Parathyroid adenoma (tissue), 2 donors: ENCODE measurements at regions not wholly inside any gene's neighbourhood (a gene's known extent, or its start where the extent isn't known, plus 50 kb on each side); places are given as distances from the start of the nearest gene placed in this dataset.

ENCODE experiments used
- H2AFZ ChIP-seq: fragments of 300-600 bp; sonication (generic); one replicate; pipeline ENCODE4 v1.7.0; 2017; ENCODE audit warnings: antibody characterized with exemption, mild to moderate bottlenecking
- H3K27ac ChIP-seq: fragments of 300-600 bp; sonication (generic); one replicate; pipeline ENCODE4 v1.7.0; 2017
- H3K27me3 ChIP-seq: fragments of 300-600 bp; sonication (generic); one replicate; pipeline ENCODE4 v1.7.0; 2017; ENCODE audit warnings: low read length; ENCODE audit not compliant: control insufficient read depth, insufficient read depth
- H3K36me3 ChIP-seq: fragments of 300-600 bp; sonication (generic); one replicate; pipeline ENCODE4 v1.7.0; 2017; ENCODE audit warnings: low read length; ENCODE audit not compliant: control insufficient read depth, insufficient read depth
- H3K4me1 ChIP-seq: fragments of 300-600 bp; sonication (generic); one replicate; pipeline ENCODE4 v1.7.0; 2017; ENCODE audit warnings: control low read depth
- H3K4me2 ChIP-seq: fragments of 300-600 bp; sonication (generic); one replicate; pipeline ENCODE4 v1.7.0; 2017; ENCODE audit warnings: low read length
- H3K4me3 ChIP-seq: fragments of 300-600 bp; sonication (generic); one replicate; pipeline ENCODE4 v1.7.0; 2017; ENCODE audit warnings: low read depth, low read length
- H3K79me2 ChIP-seq: fragments of 300-600 bp; sonication (generic); one replicate; pipeline ENCODE4 v1.7.0; 2017; ENCODE audit warnings: control low read depth
- H3K9ac ChIP-seq: fragments of 300-600 bp; sonication (generic); one replicate; pipeline ENCODE4 v1.7.0; 2017; ENCODE audit warnings: mild to moderate bottlenecking
- H3K9me3 ChIP-seq: fragments of 300-600 bp; sonication (generic); one replicate; pipeline ENCODE4 v1.7.0; 2017; ENCODE audit warnings: low read length; ENCODE audit not compliant: control insufficient read depth
- CTCF ChIP-seq: fragments of 300-600 bp; sonication (generic); IDR thresholded peaks from one replicate; pipeline ENCODE4 v1.7.0; 2017; ENCODE audit warnings: antibody characterized with exemption, mild to moderate bottlenecking
- donor health status: primary hyperparathyroidism.

DNA sequence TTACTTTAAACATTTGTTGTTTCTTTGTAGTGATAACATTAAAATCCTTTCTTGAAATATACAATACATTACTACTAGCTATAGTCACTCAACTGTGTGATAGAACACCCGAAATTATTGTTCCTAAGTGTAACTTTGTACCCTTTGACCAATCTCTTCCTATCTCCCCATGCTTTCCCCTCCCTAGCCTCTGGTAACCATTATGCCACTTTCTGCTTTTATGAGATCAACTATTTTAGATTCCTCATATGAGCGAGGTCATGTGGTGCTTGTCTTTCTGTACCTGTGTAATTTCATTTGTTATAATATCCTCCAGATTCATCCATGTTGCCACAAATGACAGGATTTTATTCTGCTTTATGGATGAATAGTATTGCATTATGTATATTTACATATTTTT, 629.0 kb downstream of the USP25 start:
- Histone ChIP-seq H3K36me3 (no peaks in the 10 kb centered on the region), H3K27ac (no peak overlapping the region), H3K9me3 (no peaks in the 10 kb centered on the region), H3K9ac (no peak overlapping the region), H3K79me2 (no peaks in the 10 kb centered on the region), H3K4me3 (no peak overlapping the region), H3K4me1 (no peaks in the 10 kb centered on the region), H3K4me2 (no peak overlapping the region), H2AFZ (no peak overlapping the region), H3K27me3 (no peaks in the 10 kb centered on the region)
- TF ChIP-seq CTCF = no peak

DNA sequence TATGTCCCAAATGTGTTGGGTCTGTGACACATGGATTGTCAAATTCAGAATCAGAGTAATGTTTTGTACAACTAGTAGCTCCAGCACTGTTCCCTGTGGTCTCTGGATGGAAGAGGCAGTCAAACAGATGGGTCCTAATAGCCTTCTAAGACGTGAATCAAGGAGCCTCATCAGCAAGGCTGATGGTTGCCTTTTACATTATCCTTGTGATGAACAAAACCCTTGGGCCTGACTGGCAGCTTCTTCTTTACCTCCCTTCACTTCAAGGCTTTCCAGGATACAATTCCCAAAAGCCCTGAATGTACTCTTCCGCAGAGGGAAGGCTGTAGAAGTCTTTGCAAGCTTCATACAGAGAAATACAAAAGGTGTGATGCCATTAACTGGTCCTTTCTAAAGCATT, 633.3 kb downstream of the USP25 start:
- H3K9me3 ChIP-seq = no peaks in the 10 kb centered on the region
- no peaks in the 10 kb centered on the region for H3K36me3 ChIP-seq
- TF ChIP-seq CTCF = no peak
- H3K27me3 ChIP-seq = no peaks in the 10 kb centered on the region
- H3K27ac ChIP-seq = no peak overlapping the region
- H2AFZ ChIP-seq = no peak overlapping the region
- no peaks in the 10 kb centered on the region for H3K79me2 ChIP-seq
- no peaks in the 10 kb centered on the region for H3K4me1 ChIP-seq
- H3K4me2 ChIP-seq = no peak overlapping the region
- no peak overlapping the region for H3K9ac ChIP-seq
- no peak overlapping the region for H3K4me3 ChIP-seq

DNA sequence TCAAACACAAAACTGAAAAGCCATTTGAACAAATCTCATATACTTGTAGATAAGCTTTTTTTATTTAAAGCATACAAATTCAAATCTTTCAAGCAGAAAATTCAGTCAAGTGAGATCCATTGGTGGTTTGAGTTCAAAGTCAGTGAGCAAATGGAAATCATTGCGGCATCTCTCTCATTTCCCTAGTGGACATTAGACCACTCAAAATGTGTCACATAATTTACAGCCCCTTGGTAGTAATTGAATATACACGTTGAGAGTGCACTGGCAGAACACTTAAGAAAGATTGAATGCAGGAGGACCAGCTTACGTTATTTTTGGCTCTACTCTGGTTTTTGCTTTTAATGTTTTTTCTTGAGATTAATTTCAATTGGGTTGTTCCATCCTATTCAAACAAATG, 633.7 kb downstream of the USP25 start:
- Histone ChIP-seq H3K27me3 (no peaks in the 10 kb centered on the region), H3K4me2 (no peak overlapping the region), H3K27ac (no peak overlapping the region), H3K4me1 (no peaks in the 10 kb centered on the region), H3K79me2 (no peaks in the 10 kb centered on the region), H3K9me3 (no peaks in the 10 kb centered on the region), H2AFZ (no peak overlapping the region), H3K36me3 (no peaks in the 10 kb centered on the region), H3K4me3 (no peak overlapping the region), H3K9ac (no peak overlapping the region)
- no peak for TF ChIP-seq CTCF

GRCh38 chr21:16366207-16366606, 636.4 kb downstream of the USP25 start:
- Histone ChIP-seq H3K4me3 (no peak overlapping the region), H3K4me2 (no peak overlapping the region), H3K9me3 (no peaks in the 10 kb centered on the region), H3K9ac (no peak overlapping the region), H3K79me2 (no peaks in the 10 kb centered on the region), H2AFZ (no peak overlapping the region), H3K27ac (no peak overlapping the region), H3K27me3 (no peaks in the 10 kb centered on the region), H3K4me1 (no peaks in the 10 kb centered on the region), H3K36me3 (no peaks in the 10 kb centered on the region)
- no peak for TF ChIP-seq CTCF

GRCh38 chr21:16367079-16367478, 637.3 kb downstream of the USP25 start:
- no peak for TF ChIP-seq CTCF
- Histone ChIP-seq H3K79me2 (no peaks in the 10 kb centered on the region), H3K27ac (no peak overlapping the region), H3K27me3 (no peaks in the 10 kb centered on the region), H3K36me3 (no peaks in the 10 kb centered on the region), H3K9ac (no peak overlapping the region), H3K4me3 (no peak overlapping the region), H3K9me3 (no peaks in the 10 kb centered on the region), H3K4me2 (no peak overlapping the region), H2AFZ (no peak overlapping the region), H3K4me1 (no peaks in the 10 kb centered on the region)
